ENCODE measurements at regions not wholly inside any gene's neighbourhood (a gene's known extent, or its start where the extent isn't known, plus 50 kb on each side); places are given as distances from the start of the nearest gene placed in this dataset.

DNA sequence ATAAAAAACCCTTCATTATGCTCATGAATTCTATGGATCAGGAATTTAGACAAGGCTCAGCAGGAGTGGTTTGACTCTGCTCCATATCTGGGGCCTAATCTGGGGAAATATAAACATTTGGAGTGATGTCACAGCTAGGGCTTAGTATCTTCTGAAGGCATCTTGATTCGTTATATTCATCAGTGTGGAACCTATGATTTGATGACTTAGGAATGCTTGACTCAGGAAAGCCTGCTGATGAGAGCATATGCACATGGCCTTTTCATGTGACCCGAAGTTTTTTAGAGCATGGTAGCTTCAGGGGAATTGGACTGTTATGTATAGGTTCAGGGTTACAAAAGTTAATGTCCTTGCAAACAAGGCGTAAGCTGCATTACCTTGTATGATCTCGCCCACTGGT, 184.9 kb upstream of the LRRC3B start:
- Histone ChIP-seq H3K36me3 (ENCODE audit: control insufficient read depth, insufficient read depth, low read length) (no peaks in the 10 kb centered on the region), H3K9me3 (ENCODE audit: control insufficient read depth, low read length) (no peaks in the 10 kb centered on the region), H3K27ac (ENCODE audit: insufficient read depth, low read depth, low read length, poor library complexity, severe bottlenecking) (no peak overlapping the region), H3K4me1 (ENCODE audit: control insufficient read depth, insufficient read depth, low read length) (no peaks in the 10 kb centered on the region), H3K27me3 (ENCODE audit: control insufficient read depth, insufficient read depth, low read length, poor library complexity, severe bottlenecking) (no peaks in the 10 kb centered on the region), H3K4me3 (ENCODE audit: insufficient read depth, low read depth, low read length) (no peak overlapping the region)
- WGBS, 2 experiments: 91 to 95% methylated on average over 4 of the region's 4 CpGs

DNA sequence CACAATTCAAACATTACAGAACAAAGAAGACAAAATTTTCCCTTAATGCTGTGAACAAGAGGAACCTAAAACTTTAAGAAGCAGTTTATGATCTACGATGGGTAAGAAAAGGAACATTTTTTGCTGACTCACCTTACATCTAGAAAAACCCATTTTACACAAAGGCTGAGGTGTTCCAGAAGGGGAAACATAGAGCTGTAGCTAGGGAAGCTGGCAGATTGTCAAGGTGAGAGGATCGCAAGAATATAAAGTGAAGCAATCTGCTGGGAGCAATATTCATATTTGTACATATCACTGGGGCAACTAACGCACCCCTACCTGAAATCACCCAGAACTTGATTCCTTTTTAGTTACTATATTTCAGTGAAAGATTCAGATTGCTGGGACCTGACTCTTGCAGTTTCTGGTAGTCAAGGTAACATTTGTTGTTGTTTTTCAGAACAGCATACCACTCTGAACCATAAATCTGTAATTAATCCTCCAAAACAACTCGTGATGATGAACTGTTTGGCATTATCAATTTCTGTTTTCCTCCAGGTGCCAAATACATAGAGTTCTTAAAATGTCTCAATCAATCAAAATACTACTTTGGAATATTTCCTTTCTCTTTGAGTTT, 184.1 kb upstream of the LRRC3B start:
- Histone ChIP-seq H3K27ac (ENCODE audit: insufficient read depth, low read depth, low read length, poor library complexity, severe bottlenecking) (no peak overlapping the region), H3K4me1 (ENCODE audit: control insufficient read depth, insufficient read depth, low read length) (no peaks in the 10 kb centered on the region), H3K9me3 (ENCODE audit: control insufficient read depth, low read length) (no peaks in the 10 kb centered on the region), H3K4me3 (ENCODE audit: insufficient read depth, low read depth, low read length) (no peak overlapping the region), H3K27me3 (ENCODE audit: control insufficient read depth, insufficient read depth, low read length, poor library complexity, severe bottlenecking) (no peaks in the 10 kb centered on the region), H3K36me3 (ENCODE audit: control insufficient read depth, insufficient read depth, low read length) (no peaks in the 10 kb centered on the region)
- WGBS, 2 experiments: 92 to 94% methylated on average over 3 to 4 of the region's 4 CpGs

DNA sequence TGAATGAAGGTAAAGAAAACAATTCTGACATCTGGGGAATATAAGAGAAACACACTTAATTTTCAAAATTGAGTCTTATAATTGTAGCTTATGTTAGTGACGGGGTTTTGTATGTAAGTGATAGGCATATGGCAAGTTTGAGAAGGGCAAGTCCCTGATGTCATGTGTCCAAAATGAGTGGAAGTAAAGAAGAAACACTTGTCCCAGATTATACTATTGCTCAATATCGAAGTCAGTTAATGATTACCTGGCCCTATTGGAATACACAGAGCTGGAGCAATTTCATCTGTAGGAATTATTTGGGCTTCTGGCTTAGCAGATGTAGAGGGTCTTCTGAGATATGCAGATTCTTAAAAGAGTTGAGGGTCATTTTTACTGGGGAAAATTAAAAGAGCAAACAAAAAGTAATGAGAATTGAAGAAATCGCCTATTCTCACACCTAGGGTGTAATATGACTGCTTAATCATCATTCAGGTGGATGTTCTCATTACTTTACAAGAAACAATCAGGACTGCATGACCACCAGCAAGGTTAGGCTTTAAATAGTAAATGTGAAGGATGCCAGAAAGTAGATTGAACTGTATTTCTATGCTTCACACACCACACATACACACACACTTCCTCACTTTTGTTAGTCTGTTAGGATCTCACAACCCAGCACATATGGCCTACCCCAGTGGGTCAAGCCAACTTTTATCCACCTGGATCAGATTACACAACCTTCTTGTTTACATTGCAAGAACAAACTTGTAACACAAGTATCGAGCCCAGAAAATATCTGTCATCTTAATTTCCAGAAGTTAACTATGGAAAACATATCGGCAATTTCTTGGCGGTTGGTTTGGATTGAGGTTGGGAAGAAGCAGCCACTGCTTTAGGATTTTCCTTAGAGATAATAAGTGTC, 183.3 kb upstream of the LRRC3B start:
- no peaks in the 10 kb centered on the region for H3K9me3 ChIP-seq (ENCODE audit: control insufficient read depth, low read length)
- no peak overlapping the region for H3K4me3 ChIP-seq (ENCODE audit: insufficient read depth, low read depth, low read length)
- H3K4me1 ChIP-seq (ENCODE audit: control insufficient read depth, insufficient read depth, low read length): no peaks in the 10 kb centered on the region
- H3K27me3 ChIP-seq (ENCODE audit: control insufficient read depth, insufficient read depth, low read length, poor library complexity, severe bottlenecking): no peaks in the 10 kb centered on the region
- H3K36me3 ChIP-seq (ENCODE audit: control insufficient read depth, insufficient read depth, low read length): no peaks in the 10 kb centered on the region
- no peak overlapping the region for H3K27ac ChIP-seq (ENCODE audit: insufficient read depth, low read depth, low read length, poor library complexity, severe bottlenecking)
- 91 to 98% methylated on average over 6 of the region's 6 CpGs for WGBS, 2 experiments

DNA sequence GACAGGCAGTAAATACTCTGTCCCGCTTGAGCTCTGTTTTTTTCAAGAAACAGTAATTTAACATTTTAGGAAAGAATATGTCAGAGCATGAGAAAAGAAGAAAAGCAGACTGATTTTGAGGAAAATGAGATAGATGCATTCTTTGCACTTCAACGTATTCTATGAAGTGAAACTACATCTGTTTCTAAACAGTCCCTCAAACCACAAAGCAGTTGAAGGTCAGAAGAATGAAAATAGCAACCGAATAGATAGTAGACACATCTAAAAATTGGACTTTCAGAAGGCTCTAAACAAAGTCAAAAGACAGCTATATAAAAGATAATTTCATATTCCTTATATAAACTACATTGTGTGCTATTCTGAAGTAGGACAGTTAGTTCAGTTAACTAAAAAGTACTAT, 172.6 kb upstream of the LRRC3B start:
- H3K4me3 ChIP-seq (ENCODE audit: insufficient read depth, low read depth, low read length): no peak overlapping the region
- no peaks in the 10 kb centered on the region for H3K4me1 ChIP-seq (ENCODE audit: control insufficient read depth, insufficient read depth, low read length)
- no peaks in the 10 kb centered on the region for H3K9me3 ChIP-seq (ENCODE audit: control insufficient read depth, low read length)
- H3K27ac ChIP-seq (ENCODE audit: insufficient read depth, low read depth, low read length, poor library complexity, severe bottlenecking): no peak overlapping the region
- 98 to 100% methylated on average over 1 to 2 of the region's 3 CpGs for WGBS, 2 experiments
- H3K36me3 ChIP-seq (ENCODE audit: control insufficient read depth, insufficient read depth, low read length): no peaks in the 10 kb centered on the region
- no peaks in the 10 kb centered on the region for H3K27me3 ChIP-seq (ENCODE audit: control insufficient read depth, insufficient read depth, low read length, poor library complexity, severe bottlenecking)

DNA sequence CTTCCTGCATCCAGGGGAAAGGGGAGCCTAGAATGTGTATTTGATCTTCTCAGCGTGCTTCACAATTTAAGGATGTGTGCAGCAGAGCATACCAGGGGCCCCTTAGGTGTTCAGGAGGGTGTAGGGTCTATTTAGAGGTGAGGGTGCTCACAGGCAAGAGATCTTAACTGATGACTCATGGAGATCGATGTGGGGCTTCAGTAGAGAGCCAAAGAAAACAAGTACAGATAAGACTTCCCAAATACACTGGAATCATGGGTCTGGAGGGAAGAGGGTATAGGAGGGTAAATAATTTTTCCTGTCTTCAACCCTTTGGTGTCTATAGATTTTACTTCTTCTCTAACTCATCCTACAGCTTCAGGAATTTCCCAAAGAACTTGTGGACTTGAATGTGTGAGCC, 170.2 kb upstream of the LRRC3B start:
- 78 to 80% methylated on average over 2 of the region's 2 CpGs for WGBS, 2 experiments
- Histone ChIP-seq H3K36me3 (ENCODE audit: control insufficient read depth, insufficient read depth, low read length) (no peaks in the 10 kb centered on the region), H3K27ac (ENCODE audit: insufficient read depth, low read depth, low read length, poor library complexity, severe bottlenecking) (no peak overlapping the region), H3K9me3 (ENCODE audit: control insufficient read depth, low read length) (no peaks in the 10 kb centered on the region), H3K27me3 (ENCODE audit: control insufficient read depth, insufficient read depth, low read length, poor library complexity, severe bottlenecking) (no peaks in the 10 kb centered on the region), H3K4me1 (ENCODE audit: control insufficient read depth, insufficient read depth, low read length) (no peaks in the 10 kb centered on the region), H3K4me3 (ENCODE audit: insufficient read depth, low read depth, low read length) (no peak overlapping the region)

DNA sequence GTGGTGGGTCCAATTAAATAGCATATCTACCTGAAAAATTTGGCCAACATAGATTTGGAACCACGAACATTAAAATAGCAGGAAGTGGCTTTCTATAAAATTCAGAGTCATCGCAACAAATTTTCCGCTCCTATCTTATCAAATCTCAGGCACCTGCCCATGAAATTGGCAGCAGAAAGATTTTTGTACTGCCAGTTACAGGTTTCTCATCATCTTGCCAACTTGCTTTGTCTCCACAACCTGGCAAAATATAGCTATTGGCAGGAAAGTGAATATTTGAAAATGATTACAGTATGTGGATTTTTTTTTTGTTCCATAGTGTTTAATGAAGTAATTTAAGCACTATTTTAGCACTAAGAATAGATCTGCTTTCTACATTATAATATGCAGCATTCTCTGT, 161.6 kb upstream of the LRRC3B start:
- WGBS, 2 experiments: 92 to 95% methylated on average over 3 of the region's 3 CpGs
- Histone ChIP-seq H3K36me3 (ENCODE audit: control insufficient read depth, insufficient read depth, low read length) (no peaks in the 10 kb centered on the region), H3K4me1 (ENCODE audit: control insufficient read depth, insufficient read depth, low read length) (no peaks in the 10 kb centered on the region)

DNA sequence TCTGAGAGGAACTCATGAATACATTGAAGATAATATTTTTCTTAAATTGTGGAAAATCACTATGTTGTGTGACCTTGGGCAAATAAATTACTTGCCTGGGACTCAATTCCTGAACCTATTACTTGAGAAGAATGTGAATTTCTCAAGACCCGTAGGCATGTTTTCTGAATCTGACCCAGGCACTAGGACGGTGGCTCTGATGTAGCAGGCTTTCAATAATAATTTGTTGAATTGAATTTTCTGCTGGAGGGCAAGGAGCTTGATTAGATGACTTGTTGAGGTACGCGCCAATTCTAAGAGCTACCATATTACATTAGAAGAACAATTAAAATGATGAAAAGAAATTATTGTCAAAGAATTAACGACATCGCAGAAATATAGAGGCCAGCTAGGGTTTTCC, 150.2 kb upstream of the LRRC3B start:
- H3K27me3 ChIP-seq (ENCODE audit: control insufficient read depth, insufficient read depth, low read length, poor library complexity, severe bottlenecking): no peaks in the 10 kb centered on the region
- H3K9me3 ChIP-seq (ENCODE audit: control insufficient read depth, low read length): no peaks in the 10 kb centered on the region
- H3K27ac ChIP-seq (ENCODE audit: insufficient read depth, low read depth, low read length, poor library complexity, severe bottlenecking): no peak overlapping the region
- 85 to 90% methylated on average over 2 to 6 of the region's 6 CpGs for WGBS, 2 experiments
- no peaks in the 10 kb centered on the region for H3K36me3 ChIP-seq (ENCODE audit: control insufficient read depth, insufficient read depth, low read length)
- H3K4me3 ChIP-seq (ENCODE audit: insufficient read depth, low read depth, low read length): no peak overlapping the region
- no peaks in the 10 kb centered on the region for H3K4me1 ChIP-seq (ENCODE audit: control insufficient read depth, insufficient read depth, low read length)

More for the DNA sequence above, 161.6 kb upstream of the LRRC3B start:
- Histone ChIP-seq H3K9me3 (ENCODE audit: control insufficient read depth, low read length) (no peaks in the 10 kb centered on the region), H3K27me3 (ENCODE audit: control insufficient read depth, insufficient read depth, low read length, poor library complexity, severe bottlenecking) (no peaks in the 10 kb centered on the region), H3K27ac (ENCODE audit: insufficient read depth, low read depth, low read length, poor library complexity, severe bottlenecking) (no peak overlapping the region), H3K4me3 (ENCODE audit: insufficient read depth, low read depth, low read length) (no peak overlapping the region)

DNA sequence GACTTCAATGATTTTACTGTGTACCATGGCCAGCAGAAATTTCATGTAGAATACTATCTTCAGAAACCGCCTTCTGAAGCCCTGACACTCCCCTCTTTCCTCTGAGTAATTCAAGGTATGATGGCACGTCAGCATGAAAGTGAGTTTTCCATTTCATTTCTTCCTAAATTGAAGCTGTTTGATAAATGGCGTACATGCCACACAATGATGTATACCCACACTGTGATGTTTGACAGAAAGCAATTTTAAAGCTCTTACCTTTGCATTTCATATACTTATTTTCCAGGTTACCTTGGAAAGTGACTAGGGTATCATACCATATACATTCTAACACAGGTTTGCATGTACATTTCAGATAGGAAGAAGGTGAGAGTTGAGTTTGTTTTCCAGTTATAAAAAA, 147.9 kb upstream of the LRRC3B start:
- Histone ChIP-seq H3K27me3 (ENCODE audit: control insufficient read depth, insufficient read depth, low read length, poor library complexity, severe bottlenecking) (no peaks in the 10 kb centered on the region), H3K4me3 (ENCODE audit: insufficient read depth, low read depth, low read length) (no peak overlapping the region), H3K27ac (ENCODE audit: insufficient read depth, low read depth, low read length, poor library complexity, severe bottlenecking) (no peak overlapping the region), H3K9me3 (ENCODE audit: control insufficient read depth, low read length) (no peaks in the 10 kb centered on the region), H3K36me3 (ENCODE audit: control insufficient read depth, insufficient read depth, low read length) (no peaks in the 10 kb centered on the region), H3K4me1 (ENCODE audit: control insufficient read depth, insufficient read depth, low read length) (no peaks in the 10 kb centered on the region)
- WGBS, 2 experiments: 95% methylated on average over 3 of the region's 3 CpGs

DNA sequence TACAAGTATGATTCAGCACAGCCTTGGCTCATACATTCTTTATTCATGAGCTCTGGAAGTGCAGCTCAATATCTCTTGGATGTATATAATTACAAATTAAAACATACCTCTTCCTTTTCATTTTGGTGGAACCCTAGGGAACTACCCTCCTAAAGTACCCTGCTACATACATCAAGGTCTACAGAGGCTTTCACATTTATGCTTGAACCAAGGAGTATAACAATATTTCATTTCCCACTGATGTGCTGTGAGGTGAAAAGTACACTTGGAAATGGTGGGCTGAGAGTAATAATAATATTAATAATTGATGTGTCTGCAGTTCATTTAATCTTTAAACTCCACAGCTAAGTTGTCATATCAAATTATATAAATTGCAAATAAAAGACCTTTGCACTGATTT, 142.2 kb upstream of the LRRC3B start:
- no peaks in the 10 kb centered on the region for H3K9me3 ChIP-seq (ENCODE audit: control insufficient read depth, low read length)

DNA sequence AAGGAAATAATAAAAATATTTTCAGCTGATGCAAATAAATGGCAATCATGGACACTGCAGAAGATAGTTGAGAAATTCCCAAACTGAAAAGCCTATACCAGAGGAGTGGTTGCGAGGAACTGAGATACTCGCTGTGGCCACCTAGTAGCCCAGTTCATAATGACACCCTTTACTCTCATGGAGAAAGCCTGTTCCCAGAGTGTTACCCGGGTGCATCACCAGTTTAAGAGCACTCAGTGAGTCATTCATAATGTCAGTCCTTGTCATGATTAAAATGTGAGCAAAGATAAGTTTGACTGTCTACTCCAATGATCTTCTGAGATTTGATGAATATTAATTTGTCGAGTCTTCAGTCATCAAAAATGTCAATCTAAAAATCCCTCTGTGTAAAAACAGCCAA, 138.4 kb upstream of the LRRC3B start:
- Histone ChIP-seq H3K27me3 (ENCODE audit: control insufficient read depth, insufficient read depth, low read length, poor library complexity, severe bottlenecking) (no peaks in the 10 kb centered on the region), H3K9me3 (ENCODE audit: control insufficient read depth, low read length) (no peaks in the 10 kb centered on the region), H3K27ac (ENCODE audit: insufficient read depth, low read depth, low read length, poor library complexity, severe bottlenecking) (no peak overlapping the region), H3K4me3 (ENCODE audit: insufficient read depth, low read depth, low read length) (no peak overlapping the region), H3K4me1 (ENCODE audit: control insufficient read depth, insufficient read depth, low read length) (no peaks in the 10 kb centered on the region), H3K36me3 (ENCODE audit: control insufficient read depth, insufficient read depth, low read length) (no peaks in the 10 kb centered on the region)
- 70 to 74% methylated on average over 4 of the region's 4 CpGs for WGBS, 2 experiments

More for the DNA sequence above, 142.2 kb upstream of the LRRC3B start:
- Histone ChIP-seq H3K4me3 (ENCODE audit: insufficient read depth, low read depth, low read length) (no peak overlapping the region), H3K4me1 (ENCODE audit: control insufficient read depth, insufficient read depth, low read length) (no peaks in the 10 kb centered on the region), H3K36me3 (ENCODE audit: control insufficient read depth, insufficient read depth, low read length) (no peaks in the 10 kb centered on the region), H3K27ac (ENCODE audit: insufficient read depth, low read depth, low read length, poor library complexity, severe bottlenecking) (no peak overlapping the region), H3K27me3 (ENCODE audit: control insufficient read depth, insufficient read depth, low read length, poor library complexity, severe bottlenecking) (no peaks in the 10 kb centered on the region)

All from ectodermal cell (in vitro differentiated cells).